Dendritic cell treated with granulocyte-macrophage colony-stimulating factor and Interleukin-4, amounts not matched to agents 40 ng/mL and 50 ng/mL, for 4 days (primary cell): ENCODE measurements at regions not wholly inside any gene's neighbourhood (a gene's known extent, or its start where the extent isn't known, plus 50 kb on each side); places are given as distances from the start of the nearest gene placed in this dataset.
"Not testable (repeated sequence)": the region's sequence is repeated elsewhere in the genome, so short reads cannot be mapped to it uniquely, and the experiment has no call there.

Experiments used
- H3K27ac Mint-ChIP-seq: one replicate; pipeline ENCODE4 v1.8.0; 2022; ENCODE audit warnings: mild to moderate bottlenecking, mixed read lengths
- H3K27me3 Mint-ChIP-seq: one replicate; pipeline ENCODE4 v1.8.0; 2022; ENCODE audit warnings: mild to moderate bottlenecking, mixed read lengths
- H3K36me3 Mint-ChIP-seq: one replicate; pipeline ENCODE4 v1.8.0; 2022; ENCODE audit warnings: low read depth, mixed read lengths
- H3K4me1 Mint-ChIP-seq: one replicate; pipeline ENCODE4 v1.8.0; 2022; ENCODE audit warnings: low read depth, mixed read lengths
- H3K4me3 Mint-ChIP-seq: one replicate; pipeline ENCODE4 v1.8.0; 2022; ENCODE audit warnings: mild to moderate bottlenecking, moderate library complexity, mixed read lengths
- H3K9me3 Mint-ChIP-seq: one replicate; pipeline ENCODE4 v1.8.0; 2022; ENCODE audit warnings: mixed read lengths
- intact Hi-C: fragments of 100-400 bp; cut with micrococcal nuclease; formaldehyde crosslinking; loops from one replicate; pipeline ENCODE4 v1.15.0; 2022

- Mint-ChIP-seq H3K36me3 (no peaks in the 10 kb centered on the region), H3K27me3 (no peaks in the 10 kb centered on the region), H3K9me3 (peaks cover 21% of the 10 kb centered on the region), H3K4me1 (no peaks in the 10 kb centered on the region), H3K27ac (no peak overlapping the region), H3K4me3 (no peak overlapping the region)
- intact Hi-C loops, result no loop called here
These were observed 791.1 kb upstream of the SOX11 start for GRCh38 chr2:4900861-4901770.

- Mint-ChIP-seq H3K36me3 (no peaks in the 10 kb centered on the region), H3K27me3 (no peaks in the 10 kb centered on the region), H3K4me1 (no peaks in the 10 kb centered on the region), H3K27ac (no peak overlapping the region), H3K4me3 (no peak overlapping the region), H3K9me3 (peaks cover 10% of the 10 kb centered on the region)
- intact Hi-C loops, result no loop called here
These were observed 788.4 kb upstream of the SOX11 start for GRCh38 chr2:4903656-4904348.

GRCh38 chr2:4908461-4908860 lies 783.7 kb upstream of the SOX11 start:
- Mint-ChIP-seq H3K27me3 (no peaks in the 10 kb centered on the region), H3K4me1 (no peaks in the 10 kb centered on the region), H3K4me3 (no peak overlapping the region), H3K27ac (no peak overlapping the region), H3K9me3 (no peaks in the 10 kb centered on the region), H3K36me3 (no peaks in the 10 kb centered on the region)
- intact Hi-C loops, result no loop called here

- no peaks in the 10 kb centered on the region for H3K36me3 Mint-ChIP-seq
- no peak overlapping the region for H3K4me3 Mint-ChIP-seq
- intact Hi-C loops, result no loop called here
- H3K27me3 Mint-ChIP-seq, result no peaks in the 10 kb centered on the region
- H3K9me3 Mint-ChIP-seq, result peaks cover under 1% of the 10 kb centered on the region
- no peaks in the 10 kb centered on the region for H3K4me1 Mint-ChIP-seq
- H3K27ac Mint-ChIP-seq, result no peak overlapping the region
These were observed 782.7 kb upstream of the SOX11 start for GRCh38 chr2:4909346-4910009.

GRCh38 chr2:4914036-4914435 lies 778.1 kb upstream of the SOX11 start:
- Mint-ChIP-seq H3K36me3 (no peaks in the 10 kb centered on the region), H3K27ac (no peak overlapping the region)
- intact Hi-C loops, result no loop called here

GRCh38 chr2:4914551-4914950 lies 777.6 kb upstream of the SOX11 start:
- H3K27ac Mint-ChIP-seq, result no peak overlapping the region
- no peak overlapping the region for H3K4me3 Mint-ChIP-seq
- H3K9me3 Mint-ChIP-seq, result peaks cover 29% of the 10 kb centered on the region
- no peaks in the 10 kb centered on the region for H3K4me1 Mint-ChIP-seq
- intact Hi-C loops, result no loop called here
- no peaks in the 10 kb centered on the region for H3K36me3 Mint-ChIP-seq
- no peaks in the 10 kb centered on the region for H3K27me3 Mint-ChIP-seq

More at GRCh38 chr2:4914036-4914435, 778.1 kb upstream of the SOX11 start:
- H3K4me3 Mint-ChIP-seq, result no peak overlapping the region
- no peaks in the 10 kb centered on the region for H3K4me1 Mint-ChIP-seq
- H3K27me3 Mint-ChIP-seq, result no peaks in the 10 kb centered on the region
- peaks cover 29% of the 10 kb centered on the region for H3K9me3 Mint-ChIP-seq

GRCh38 chr2:4915357-4915756 lies 776.8 kb upstream of the SOX11 start:
- Mint-ChIP-seq H3K9me3 (peaks cover 29% of the 10 kb centered on the region), H3K27ac (no peak overlapping the region), H3K4me3 (no peak overlapping the region), H3K27me3 (no peaks in the 10 kb centered on the region), H3K36me3 (no peaks in the 10 kb centered on the region), H3K4me1 (no peaks in the 10 kb centered on the region)
- intact Hi-C loops, result no loop called here

- no peaks in the 10 kb centered on the region for H3K36me3 Mint-ChIP-seq
- H3K4me1 Mint-ChIP-seq, result no peaks in the 10 kb centered on the region
- intact Hi-C loops, result no loop called here
- no peak overlapping the region for H3K27ac Mint-ChIP-seq
- H3K9me3 Mint-ChIP-seq, result peaks cover 29% of the 10 kb centered on the region
- H3K4me3 Mint-ChIP-seq, result no peak overlapping the region
- H3K27me3 Mint-ChIP-seq, result no peaks in the 10 kb centered on the region
These were observed 776.1 kb upstream of the SOX11 start for GRCh38 chr2:4916094-4916493.

GRCh38 chr2:4930704-4931103 lies 761.5 kb upstream of the SOX11 start:
- intact Hi-C loops, result no loop called here
- Mint-ChIP-seq H3K4me1 (no peaks in the 10 kb centered on the region), H3K36me3 (no peaks in the 10 kb centered on the region), H3K4me3 (no peak overlapping the region), H3K9me3 (peaks cover 33% of the 10 kb centered on the region), H3K27ac (no peak overlapping the region), H3K27me3 (no peaks in the 10 kb centered on the region)

- intact Hi-C loops, result no loop called here
- Mint-ChIP-seq H3K9me3 (peaks cover 44% of the 10 kb centered on the region), H3K4me3 (no peak overlapping the region), H3K27me3 (no peaks in the 10 kb centered on the region), H3K36me3 (no peaks in the 10 kb centered on the region), H3K4me1 (no peaks in the 10 kb centered on the region), H3K27ac (no peak overlapping the region)
These were observed 760.3 kb upstream of the SOX11 start for GRCh38 chr2:4931721-4932365.

GRCh38 chr2:4935291-4935690 lies 756.9 kb upstream of the SOX11 start:
- H3K4me3 Mint-ChIP-seq, H3K36me3 Mint-ChIP-seq, H3K27ac Mint-ChIP-seq, H3K4me1 Mint-ChIP-seq, H3K27me3 Mint-ChIP-seq, intact Hi-C loops: not testable (repeated sequence)
- peaks cover 41% of the 10 kb centered on the region for H3K9me3 Mint-ChIP-seq

- no peak overlapping the region for H3K27ac Mint-ChIP-seq
- intact Hi-C loops, result no loop called here
- no peaks in the 10 kb centered on the region for H3K27me3 Mint-ChIP-seq
- no peaks in the 10 kb centered on the region for H3K4me1 Mint-ChIP-seq
- no peak overlapping the region for H3K4me3 Mint-ChIP-seq
- H3K9me3 Mint-ChIP-seq, result peaks cover 41% of the 10 kb centered on the region
- no peaks in the 10 kb centered on the region for H3K36me3 Mint-ChIP-seq
These were observed 754.6 kb upstream of the SOX11 start for GRCh38 chr2:4937550-4937949.

GRCh38 chr2:4938206-4938605 lies 754.0 kb upstream of the SOX11 start:
- H3K9me3 Mint-ChIP-seq, result peaks cover 41% of the 10 kb centered on the region
- intact Hi-C loops, result no loop called here

GRCh38 chr2:4942441-4942840 lies 749.7 kb upstream of the SOX11 start:
- H3K27ac Mint-ChIP-seq, result no peak overlapping the region
- intact Hi-C loops, result no loop called here
- H3K9me3 Mint-ChIP-seq, result peaks cover 9% of the 10 kb centered on the region
- H3K27me3 Mint-ChIP-seq, result no peaks in the 10 kb centered on the region
- no peak overlapping the region for H3K4me3 Mint-ChIP-seq
- no peaks in the 10 kb centered on the region for H3K4me1 Mint-ChIP-seq
- H3K36me3 Mint-ChIP-seq, result no peaks in the 10 kb centered on the region

More at GRCh38 chr2:4938206-4938605, 754.0 kb upstream of the SOX11 start:
- H3K4me3 Mint-ChIP-seq, result no peak overlapping the region
- no peaks in the 10 kb centered on the region for H3K36me3 Mint-ChIP-seq
- no peaks in the 10 kb centered on the region for H3K4me1 Mint-ChIP-seq
- H3K27me3 Mint-ChIP-seq, result no peaks in the 10 kb centered on the region
- H3K27ac Mint-ChIP-seq, result no peak overlapping the region
